T-helper 2 cell (primary cell): ENCODE measurements at regions not wholly inside any gene's neighbourhood (a gene's known extent, or its start where the extent isn't known, plus 50 kb on each side); places are given as distances from the start of the nearest gene placed in this dataset.

Source experiments
- DNase-seq, 5 experiments: peaks; one replicate each; pipeline versions ENCODE4 v3.0.0 to v3.0.0-alpha.2; 2012 to 2022

- DNase-seq = no peak
These were observed 102.6 kb upstream of the ITGA4 start for GRCh38 chr2:181354626-181355025.

GRCh38 chr2:181356526-181357130 is 100.6 kb upstream of the ITGA4 start:
- no peak for DNase-seq

GRCh38 chr2:181357979-181358378 is 99.2 kb upstream of the ITGA4 start:
- peak in 1 of 5 experiments; percentile 29 for DNase-seq

- DNase-seq = no peak
These were observed 94.6 kb upstream of the ITGA4 start for GRCh38 chr2:181362561-181362960.

- no peak for DNase-seq
These were observed 94.0 kb upstream of the ITGA4 start for GRCh38 chr2:181363164-181363563.

- no peak for DNase-seq
These were observed 92.6 kb upstream of the ITGA4 start for GRCh38 chr2:181364492-181365170.

GRCh38 chr2:181366675-181367175 is 90.5 kb upstream of the ITGA4 start:
- DNase-seq = no peak

- DNase-seq = no peak
These were observed 89.8 kb upstream of the ITGA4 start for GRCh38 chr2:181367411-181367810.

- DNase-seq = no peak
These were observed 89.2 kb upstream of the ITGA4 start for GRCh38 chr2:181367906-181368435.

GRCh38 chr2:181370126-181370525 is 87.1 kb upstream of the ITGA4 start:
- no peak for DNase-seq

GRCh38 chr2:181371195-181371594 is 86.0 kb upstream of the ITGA4 start:
- DNase-seq = no peak

- DNase-seq = no peak
These were observed 85.2 kb upstream of the ITGA4 start for GRCh38 chr2:181371782-181372645.

- no peak for DNase-seq
These were observed 84.5 kb upstream of the ITGA4 start for GRCh38 chr2:181372646-181373040.

GRCh38 chr2:181374781-181375675 is 82.2 kb upstream of the ITGA4 start:
- no peak for DNase-seq

- no peak for DNase-seq
These were observed 80.7 kb upstream of the ITGA4 start for GRCh38 chr2:181376442-181376841.

- no peak for DNase-seq
These were observed 80.2 kb upstream of the ITGA4 start for GRCh38 chr2:181376999-181377398.

- no peak for DNase-seq
These were observed 78.7 kb upstream of the ITGA4 start for GRCh38 chr2:181378491-181378890.

GRCh38 chr2:181380581-181380980 is 76.6 kb upstream of the ITGA4 start:
- DNase-seq = no peak

- no peak for DNase-seq
These were observed 72.3 kb upstream of the ITGA4 start for GRCh38 chr2:181384923-181385322.

- DNase-seq = no peak
These were observed 67.7 kb upstream of the ITGA4 start for GRCh38 chr2:181389524-181389923.

GRCh38 chr2:181393472-181393871 is 63.7 kb upstream of the ITGA4 start:
- DNase-seq = peak in 2 of 5 experiments; percentile 4 to 36
